HepG2 (cell line): ENCODE measurements at regions not wholly inside any gene's neighbourhood (a gene's known extent, or its start where the extent isn't known, plus 50 kb on each side); places are given as distances from the start of the nearest gene placed in this dataset.

Source experiments
- ATAC-seq: fragments of 200-7000 bp; cut with Tn5 transposase; 3 replicates; pipeline ENCODE4 v1.9.1; 2020; ENCODE audit warnings: mild to moderate bottlenecking, moderate library complexity
- BruUV-seq: library from RNA; stranded (reverse); fragments of 400-500 nt; replicated peaks from 2 replicates; lab custom pipeline; 2021; lab: Mats Ljungman, UMichigan
- CTCF ChIA-PET: fragments of 300-600 bp; formaldehyde crosslinking; extraction: SDS; loops from one replicate; lab custom pipeline; 2021; ENCODE audit warnings: low total read pairs, inconsistent platforms, low intra/inter-chr PET ratio; lab: Yijun Ruan, JAX
- POLR2A ChIA-PET: fragments of 350-600 bp; sonication (Branson Sonifier 250); formaldehyde crosslinking; loops from one replicate; lab custom pipeline; 2020; ENCODE audit warnings: antibody characterized with exemption, inconsistent platforms; lab: Yijun Ruan, JAX
- DNase-seq: peaks from one replicate; pipeline ENCODE4 v3.0.0-alpha.2; 2015; ENCODE audit warnings: low spot score
- FAIRE-seq: peaks from 3 replicates; lab custom pipeline; 2011; peaks lifted over from hg19 to GRCh38; lab: Jason Lieb, UNC
- H2AFZ ChIP-seq: one replicate; pipeline ENCODE4 v1.6.1; 2011; ENCODE audit warnings: low read length, inconsistent platforms
- H3K27ac ChIP-seq: fragments of 300-600 bp; 3 replicates; pipeline ENCODE4 v1.8.0; 2011; ENCODE audit warnings: mixed run types, mild to moderate bottlenecking, mixed read lengths, low read length, inconsistent platforms; ENCODE audit not compliant: insufficient read depth; ENCODE audit errors: extremely low read length
- H3K27me3 ChIP-seq, 2 experiments: fragments of 200-600 bp in 1 of 2; 2 replicates in 1 of 2; 3 replicates in 1 of 2; pipeline versions ENCODE4 v1.6.0 to v1.8.0; 2011; ENCODE audit warnings: low read length in 2 of 2, mild to moderate bottlenecking in 2 of 2, moderate library complexity in 2 of 2, inconsistent platforms in 1 of 2; ENCODE audit not compliant: insufficient read depth in 2 of 2, control insufficient read depth in 1 of 2
- H3K36me3 ChIP-seq, 2 experiments: fragments of 200-600 bp in 1 of 2; replicated peaks in 1 of 2; 2 replicates in 1 of 2; 3 replicates in 1 of 2; pipeline versions ENCODE4 v1.5.1 to v1.8.0; 2011; ENCODE audit warnings: low read length in 2 of 2, inconsistent platforms in 1 of 2; ENCODE audit not compliant: insufficient read depth in 2 of 2, control insufficient read depth in 1 of 2
- H3K4me1 ChIP-seq: 2 replicates; pipeline ENCODE4 v1.5.1; 2012; ENCODE audit warnings: low read length, inconsistent platforms; ENCODE audit not compliant: insufficient read depth
- H3K4me2 ChIP-seq: 2 replicates; pipeline ENCODE4 v1.6.0; 2011; ENCODE audit warnings: low read depth, low read length, inconsistent platforms
- H3K4me3 ChIP-seq, 3 experiments: fragments of 200-600 bp in 1 of 3; sonication (generic), shearing (Covaris generic) in 1 of 3; replicated peaks in 1 of 3; 2 replicates each; pipeline ENCODE4 v1.5.1; 2011 to 2016; ENCODE audit warnings: low read length in 3 of 3, inconsistent platforms in 2 of 3, low read depth in 2 of 3, mild to moderate bottlenecking in 2 of 3, control low read depth in 1 of 3, mixed read lengths in 1 of 3; ENCODE audit not compliant: insufficient read depth in 1 of 3
- H3K79me2 ChIP-seq: one replicate; pipeline ENCODE4 v1.6.1; 2011; ENCODE audit warnings: low read length, inconsistent platforms; ENCODE audit not compliant: insufficient read depth
- H3K9ac ChIP-seq: 2 replicates; pipeline ENCODE4 v1.6.0; 2011; ENCODE audit warnings: mild to moderate bottlenecking, low read depth, low read length, inconsistent platforms; ENCODE audit not compliant: insufficient read depth
- H3K9me3 ChIP-seq: 2 replicates; pipeline ENCODE4 v1.5.1; 2012; ENCODE audit warnings: mild to moderate bottlenecking, low read length
- H4K20me1 ChIP-seq: 2 replicates; pipeline ENCODE4 v1.6.0; 2011; ENCODE audit warnings: inconsistent platforms, mild to moderate bottlenecking, low read length, moderate library complexity; ENCODE audit not compliant: insufficient read depth
- ATF2 ChIP-seq: sonication (generic); formaldehyde crosslinking; IDR thresholded peaks from 2 replicates; pipeline ENCODE4 v1.4.0; 2020; ENCODE audit warnings: missing genetic modification reagents
- ATF7 ChIP-seq, 2 experiments: fragments of 450-650 bp in 1 of 2; sonication (generic) in 1 of 2; formaldehyde crosslinking in 1 of 2; IDR thresholded peaks; 2 replicates each; pipeline versions ENCODE4 v1.4.0 to v1.6.1; 2016 to 2020; ENCODE audit warnings: antibody characterized with exemption in 1 of 2, mild to moderate bottlenecking in 1 of 2, missing genetic modification reagents in 1 of 2
- HDAC6 ChIP-seq: fragments of 200-600 bp; sonication (generic); IDR thresholded peaks from 2 replicates; pipeline ENCODE4 v1.7.0; 2017; ENCODE audit warnings: mild to moderate bottlenecking, antibody characterized with exemption, low read length, low read depth
- KAT7 ChIP-seq: IDR thresholded peaks from 2 replicates; pipeline ENCODE4 v1.6.1; 2018; ENCODE audit warnings: borderline replicate concordance, missing compliant biosample characterization
- PAX8 ChIP-seq: sonication (generic); formaldehyde crosslinking; IDR thresholded peaks from 2 replicates; pipeline ENCODE4 v1.8.0; 2022; ENCODE audit warnings: mild to moderate bottlenecking, missing genetic modification reagents, borderline replicate concordance
- POLR2G ChIP-seq: fragments of 200-400 bp; formaldehyde crosslinking; IDR thresholded peaks from 2 replicates; pipeline ENCODE4 v1.6.1; 2018; ENCODE audit warnings: mild to moderate bottlenecking, low read depth, low read length, moderate library complexity
- SPEN ChIP-seq: sonication (generic); formaldehyde crosslinking; IDR thresholded peaks from 2 replicates; pipeline ENCODE4 v1.5.1; 2020; ENCODE audit warnings: low read depth, mild to moderate bottlenecking, missing genetic modification reagents
- TCF12 ChIP-seq, 2 experiments: fragments of 450-650 bp in 1 of 2; sonication (generic) in 1 of 2; formaldehyde crosslinking in 1 of 2; IDR thresholded peaks; 2 replicates each; pipeline versions ENCODE4 v1.6.1 to v1.8.0; 2017 to 2022; ENCODE audit warnings: antibody characterized with exemption in 1 of 2, mild to moderate bottlenecking in 1 of 2, missing genetic modification reagents in 1 of 2, moderate library complexity in 1 of 2
- ZBTB33 ChIP-seq: sonication (generic); formaldehyde crosslinking; IDR thresholded peaks from 2 replicates; pipeline ENCODE4 v1.4.0; 2020; ENCODE audit warnings: missing genetic modification reagents
- ZNF230 ChIP-seq: sonication (generic); formaldehyde crosslinking; IDR thresholded peaks from 2 replicates; pipeline ENCODE4 v1.4.0; 2020; ENCODE audit warnings: mild to moderate bottlenecking, missing genetic modification reagents
- ZNF484 ChIP-seq: sonication (generic); formaldehyde crosslinking; IDR thresholded peaks from 2 replicates; pipeline ENCODE4 v1.5.1; 2020; ENCODE audit warnings: mild to moderate bottlenecking, low read depth, missing genetic modification reagents, borderline replicate concordance
- ZNF558 ChIP-seq: sonication (generic); formaldehyde crosslinking; IDR thresholded peaks from 2 replicates; pipeline ENCODE4 v1.9.0; 2022; ENCODE audit warnings: mild to moderate bottlenecking, missing genetic modification reagents, borderline replicate concordance
- ZNF580 ChIP-seq: IDR thresholded peaks from 2 replicates; pipeline ENCODE4 v1.6.1; 2016; ENCODE audit warnings: low read depth, borderline replicate concordance
- WGBS: methylation state at CpG from one replicate; pipeline ENCODE4 v1.1.6; 2017; ENCODE audit warnings: low lambda C conversion rate; 5-methylcytosine and 5-hydroxymethylcytosine counted together
- in situ Hi-C: cut with HindIII; loops from 2 replicates; pipeline ENCODE4 v1.10.0; 2017; ENCODE audit warnings: low pct_unique_long_range_greater_than_20kb; ENCODE audit not compliant: extremely low pct_ligation_motif_present
- intact Hi-C: fragments of 100-400 bp; cut with micrococcal nuclease; formaldehyde crosslinking; loops from one replicate; pipeline ENCODE4 v1.10.0; 2022; ENCODE audit not compliant: unreplicated experiment
- TF ChIP-seq, protein P1 (sequence below): sonication (generic); formaldehyde crosslinking; IDR thresholded peaks from 2 replicates; pipeline ENCODE4 v1.4.0; 2020; ENCODE audit warnings: mild to moderate bottlenecking, missing genetic modification reagents

DNA sequence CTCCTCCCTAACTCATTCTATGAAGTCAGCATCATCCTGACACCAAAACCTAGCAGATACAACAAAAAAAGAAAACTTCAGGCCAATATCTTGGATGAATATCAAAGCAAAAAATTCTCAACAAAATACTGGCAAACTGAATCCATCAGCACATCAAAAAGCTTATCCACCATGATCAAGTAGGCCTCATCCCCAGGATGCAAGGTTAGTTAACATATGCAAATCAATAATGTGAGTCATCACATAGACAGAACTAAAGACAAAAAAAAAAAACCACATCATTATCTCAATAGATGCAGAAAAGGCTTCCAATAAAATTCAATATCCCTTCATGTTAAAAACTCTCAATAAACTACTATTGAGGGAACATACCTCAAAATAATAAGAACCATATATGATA lies 306.8 kb upstream of the TMC3 start:
- TF ChIP-seq ZNF484 (no peak), SPEN (CRISPR knock-in tag) (no peak), ZNF230 (CRISPR knock-in tag) (no peak)
- Histone ChIP-seq H3K4me1 (no peaks in the 10 kb centered on the region), H3K9ac (no peak overlapping the region), H3K79me2 (no peaks in the 10 kb centered on the region), H2AFZ (no peak overlapping the region), H3K9me3 (0 out of 2 replicates have a peak, but pooled peaks cover 4% of the 10 kb centered on the region), H3K4me2 (no peak overlapping the region), H3K4me3 (no peak overlapping the region), H3K36me3 (no peaks in the 10 kb centered on the region), H3K27ac (no peak overlapping the region), H4K20me1 (no peaks in the 10 kb centered on the region), H3K27me3 (no peaks in the 10 kb centered on the region)
- DNase-seq: no peak
- no TSS peak for BruUV-seq
- no peak for FAIRE-seq
- intact Hi-C loops: no loop called here
- POLR2A ChIA-PET: no interaction called here
- ATAC-seq: no peak
- CTCF ChIA-PET: no interaction called here
- in situ Hi-C loops: no loop called here

DNA sequence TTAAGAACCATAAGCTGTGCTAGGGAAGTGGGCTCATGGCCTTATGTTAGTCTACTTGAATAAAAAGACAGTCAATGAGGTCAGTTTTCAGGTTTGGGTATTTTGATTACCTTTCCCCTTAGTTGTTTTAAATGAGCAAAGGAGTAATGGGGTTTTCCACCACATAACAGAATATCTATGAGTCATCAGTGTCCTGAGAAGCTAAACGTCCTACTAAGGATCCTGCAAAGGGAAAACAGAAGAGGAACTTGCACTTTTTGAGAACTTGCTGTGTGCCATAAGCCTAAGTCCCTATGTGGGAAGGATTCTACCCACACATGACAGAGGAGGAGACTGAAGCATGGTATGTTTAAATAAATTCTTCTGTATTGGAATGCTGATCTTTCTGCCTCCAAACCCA lies 292.8 kb upstream of the TMC3 start:
- ChIA-PET CTCF (no interaction called here), POLR2A (no interaction called here)
- Histone ChIP-seq H3K27me3 (no peaks in the 10 kb centered on the region), H3K4me3 (no peak overlapping the region), H3K4me2 (no peak overlapping the region), H3K27ac (no peak overlapping the region), H3K9me3 (no peaks in the 10 kb centered on the region), H4K20me1 (no peaks in the 10 kb centered on the region), H2AFZ (no peak overlapping the region), H3K4me1 (no peaks in the 10 kb centered on the region), H3K36me3 (no peaks in the 10 kb centered on the region), H3K9ac (no peak overlapping the region), H3K79me2 (no peaks in the 10 kb centered on the region)
- in situ Hi-C loops: no loop called here
- FAIRE-seq (no peak), DNase-seq (no peak), ATAC-seq (no peak)
- intact Hi-C loops: no loop called here
- BruUV-seq: no TSS peak
- WGBS: 0% methylated on average over 1 of the region's 1 CpG
- no peak for TF ChIP-seq HDAC6
- no peak for TF ChIP-seq ZNF558
- TF ChIP-seq, protein P1, sequence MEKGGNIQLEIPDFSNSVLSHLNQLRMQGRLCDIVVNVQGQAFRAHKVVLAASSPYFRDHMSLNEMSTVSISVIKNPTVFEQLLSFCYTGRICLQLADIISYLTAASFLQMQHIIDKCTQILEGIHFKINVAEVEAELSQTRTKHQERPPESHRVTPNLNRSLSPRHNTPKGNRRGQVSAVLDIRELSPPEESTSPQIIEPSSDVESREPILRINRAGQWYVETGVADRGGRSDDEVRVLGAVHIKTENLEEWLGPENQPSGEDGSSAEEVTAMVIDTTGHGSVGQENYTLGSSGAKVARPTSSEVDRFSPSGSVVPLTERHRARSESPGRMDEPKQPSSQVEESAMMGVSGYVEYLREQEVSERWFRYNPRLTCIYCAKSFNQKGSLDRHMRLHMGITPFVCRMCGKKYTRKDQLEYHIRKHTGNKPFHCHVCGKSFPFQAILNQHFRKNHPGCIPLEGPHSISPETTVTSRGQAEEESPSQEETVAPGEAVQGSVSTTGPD (CRISPR knock-in tag): no peak
- no peak for TF ChIP-seq ATF7 (IDR thresholded peaks at IDR 0.05)
- TF ChIP-seq ATF7 (CRISPR knock-in tag; IDR thresholded peaks at IDR 0.05): no peak
- no peak for TF ChIP-seq ATF2 (CRISPR knock-in tag)
- no peak for TF ChIP-seq KAT7 (CRISPR knock-in tag)
- no peak for TF ChIP-seq ZBTB33
- no peak for TF ChIP-seq PAX8
- TF ChIP-seq POLR2G: no peak
- TF ChIP-seq ZNF580: no peak
- no peak for TF ChIP-seq TCF12 (IDR thresholded peaks at IDR 0.05)
- TF ChIP-seq TCF12 (CRISPR knock-in tag; IDR thresholded peaks at IDR 0.05): no peak
